ENCODE measurements at regions not wholly inside any gene's neighbourhood (a gene's known extent, or its start where the extent isn't known, plus 50 kb on each side); places are given as distances from the start of the nearest gene placed in this dataset.

DNA sequence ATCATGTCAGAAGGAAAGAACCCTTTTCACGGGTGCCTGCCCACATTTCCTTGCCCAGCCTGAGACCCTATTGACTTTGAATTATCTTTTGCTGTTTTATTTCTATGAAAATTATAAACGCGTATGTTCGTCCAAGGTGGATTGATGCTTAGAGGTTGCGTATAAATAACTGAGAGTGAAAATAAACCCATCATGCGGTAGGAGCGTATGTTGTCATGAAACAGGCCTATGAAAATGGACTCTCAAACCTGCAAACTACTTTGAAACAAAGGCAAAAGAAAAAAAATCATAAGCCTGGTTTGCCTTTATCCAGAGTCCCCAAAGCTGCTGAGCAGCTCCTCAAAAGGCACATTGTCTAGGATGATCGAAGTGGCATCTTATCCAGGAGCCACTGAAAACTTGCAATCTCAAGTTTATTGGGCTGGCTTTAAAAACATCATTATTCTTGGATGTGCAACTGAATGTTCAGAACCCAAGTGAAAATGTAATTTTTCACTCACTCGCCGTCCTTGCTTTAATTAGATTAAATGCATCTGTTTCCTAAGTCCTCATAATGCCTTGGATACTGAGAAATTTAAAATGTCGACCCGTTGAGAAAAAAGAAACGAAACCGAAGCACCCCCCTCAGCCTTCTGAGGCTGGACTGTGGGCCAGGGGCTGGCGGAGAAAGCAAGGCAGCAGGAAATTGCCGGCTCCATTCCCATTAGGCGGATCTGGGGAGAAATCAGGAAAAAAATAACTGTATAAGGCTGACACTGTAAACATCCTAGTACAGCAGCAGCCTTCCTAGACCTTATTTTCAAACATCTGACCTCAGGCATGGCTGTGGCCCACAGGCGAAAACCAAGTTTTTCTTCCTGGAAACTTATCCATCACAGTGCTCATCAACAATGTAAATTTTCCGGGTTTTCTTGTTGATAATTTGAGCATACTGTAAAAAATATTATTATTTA is 82.9 kb upstream of the PPARA start:
- no peak for DNase-seq

DNA sequence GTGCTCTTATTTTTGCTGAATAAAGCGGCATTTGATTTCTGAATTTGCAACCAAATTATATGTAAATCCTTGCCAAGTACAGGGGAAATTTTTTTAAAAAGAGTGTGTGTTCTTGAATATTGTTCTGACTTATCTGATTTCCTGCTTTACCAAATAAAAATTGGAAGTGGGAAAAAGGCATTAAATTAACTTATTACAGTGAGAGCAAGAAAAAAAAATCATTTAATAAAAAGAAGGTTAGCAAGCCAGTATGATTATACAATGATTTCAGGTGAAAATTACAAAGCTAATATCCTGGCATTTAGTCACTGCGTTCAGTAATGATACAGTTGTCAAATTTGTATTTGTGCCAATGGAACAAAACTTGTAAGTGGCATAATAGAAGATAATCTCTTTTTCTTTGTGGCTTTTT is 82.1 kb upstream of the PPARA start:
- no peak for DNase-seq

DNA sequence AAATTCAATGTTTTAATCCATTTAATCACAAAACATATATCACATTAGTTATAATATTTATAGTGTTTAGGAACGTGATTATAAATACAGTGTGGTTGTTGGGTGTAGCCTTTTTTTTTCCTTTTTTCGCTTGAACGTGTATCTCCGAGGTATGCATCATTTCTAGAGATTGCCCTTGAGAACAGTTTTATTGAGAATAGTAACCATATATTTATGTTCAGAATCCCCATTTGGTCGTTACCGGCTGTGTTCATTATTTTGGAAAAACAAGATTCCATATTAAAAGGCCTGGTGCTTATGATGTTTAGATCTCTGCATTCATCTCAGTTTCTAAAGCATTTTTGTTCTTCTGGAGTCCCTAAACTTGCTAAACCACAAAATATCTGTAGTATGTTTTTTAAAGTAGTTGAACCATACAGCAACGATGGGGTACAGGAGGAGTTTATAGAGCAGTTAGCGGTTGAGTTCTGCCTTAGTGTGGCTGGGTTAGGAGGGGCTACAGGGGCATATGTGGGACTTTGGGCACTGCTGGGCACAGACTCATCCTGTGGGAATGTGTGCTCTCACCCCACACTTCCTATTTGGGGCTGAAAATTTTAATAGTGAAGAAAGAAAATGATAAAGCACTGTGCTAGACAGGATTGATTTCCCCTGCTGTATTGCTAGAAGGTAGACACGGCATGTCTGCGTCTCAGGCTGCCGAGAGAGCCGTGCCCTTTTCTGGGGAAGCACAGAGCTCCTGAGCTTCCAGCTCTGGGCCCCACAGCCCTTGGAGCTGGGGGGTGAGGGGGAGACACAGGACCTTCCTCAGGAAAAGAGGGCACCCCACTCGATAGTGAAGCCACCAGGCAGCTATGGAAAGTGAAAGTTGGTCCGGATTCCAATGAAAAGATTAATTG is 81.5 kb upstream of the PPARA start:
- DNase-seq = peak; percentile 76

DNA sequence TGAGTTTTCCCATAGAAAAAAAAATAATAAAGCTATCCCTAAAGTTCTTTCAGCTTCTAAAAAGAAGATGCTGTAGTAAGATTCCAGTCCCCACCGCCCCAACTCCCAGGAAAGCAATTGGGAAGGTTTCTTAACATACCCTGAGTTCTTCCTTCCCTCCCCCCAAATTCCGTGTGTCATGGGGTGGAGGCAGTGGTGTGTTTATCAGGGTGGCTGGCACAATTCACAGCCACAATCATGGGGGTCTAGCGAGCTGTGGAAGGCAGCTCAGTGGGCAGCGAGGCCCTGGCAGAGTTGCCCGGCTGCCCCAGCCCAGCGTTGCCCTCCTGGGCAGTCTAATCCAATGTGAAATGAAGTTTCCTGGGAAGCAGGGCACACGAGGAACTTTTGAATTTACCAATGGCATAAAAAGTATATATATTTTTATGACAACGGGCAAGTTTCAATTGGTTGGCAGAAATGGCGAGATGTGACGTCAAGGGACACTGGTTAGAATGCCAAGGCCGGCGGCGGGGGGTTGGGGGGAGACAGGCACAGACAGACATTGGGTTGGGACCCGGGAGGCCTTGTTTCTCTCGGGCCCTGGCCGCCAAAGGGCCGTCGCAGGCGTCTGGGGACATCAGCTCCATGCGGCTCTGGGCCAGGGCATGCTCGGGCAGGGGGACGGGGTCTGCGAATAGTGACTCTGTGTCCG is 80.7 kb upstream of the PPARA start:
- DNase-seq = peak; percentile 94

DNA sequence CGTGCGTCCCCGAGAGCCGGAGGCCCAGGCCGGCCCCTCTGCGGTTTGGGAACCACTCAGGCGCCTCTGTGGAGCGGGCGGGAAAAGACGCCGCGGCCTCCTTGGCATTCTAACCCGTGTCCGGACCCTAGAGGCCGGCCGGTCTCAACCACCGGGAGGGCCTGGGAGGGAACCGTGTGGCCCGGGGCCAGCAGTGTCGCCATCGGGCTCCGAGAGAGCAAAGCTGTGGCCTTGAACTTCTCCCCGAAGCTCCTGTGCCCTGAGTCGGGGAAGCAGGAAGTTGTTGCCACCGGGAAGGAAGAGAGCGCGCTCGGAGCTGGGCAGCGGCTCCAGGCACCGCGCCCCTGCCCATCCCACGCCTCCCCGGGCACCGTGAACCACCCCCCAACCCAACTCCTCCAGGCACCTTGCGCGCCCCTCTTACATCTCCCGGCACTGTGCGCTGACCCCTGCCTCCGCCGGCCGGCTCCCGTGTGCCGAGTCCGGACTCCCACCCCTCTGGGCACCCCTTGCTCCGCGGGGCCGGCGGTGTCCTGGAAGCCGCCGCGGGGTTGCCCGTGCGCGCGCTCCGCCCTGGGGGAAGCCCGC is 80.0 kb upstream of the PPARA start:
- peak; percentile 19 for DNase-seq

DNA sequence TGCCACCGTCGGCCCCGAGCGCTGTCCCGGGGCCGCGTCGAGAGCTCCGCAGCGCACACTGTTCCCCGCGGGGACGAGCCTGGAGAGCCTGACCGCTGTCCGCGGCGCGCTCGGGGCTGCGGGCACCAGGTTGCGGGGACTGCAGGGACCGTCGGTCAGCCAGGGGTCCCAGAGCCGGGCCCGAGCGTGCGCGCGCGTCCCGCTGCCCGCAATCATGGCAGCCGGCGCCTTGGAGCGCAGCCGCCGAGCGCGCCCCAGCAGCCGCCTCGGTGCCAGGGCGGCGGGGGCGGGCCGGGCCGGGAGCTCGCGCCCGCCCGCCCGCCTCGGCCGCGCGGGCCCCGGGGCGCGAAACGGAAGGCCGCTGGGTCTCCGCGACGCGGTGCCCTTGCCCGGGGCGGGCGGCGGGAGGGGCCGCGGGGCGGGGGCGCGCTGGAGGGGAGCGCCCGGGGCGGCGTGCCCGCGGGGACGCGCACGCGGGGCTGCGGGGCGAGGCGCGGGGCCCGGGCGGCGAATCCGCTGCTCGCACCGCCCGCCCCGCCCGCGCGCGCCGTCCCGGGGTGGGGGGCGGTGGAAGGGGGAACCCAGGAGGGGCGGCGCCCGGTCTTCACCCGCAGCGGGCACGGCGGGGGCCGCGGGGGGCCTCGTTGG is 79.4 kb upstream of the PPARA start:
- peak; percentile 69 for DNase-seq

DNA sequence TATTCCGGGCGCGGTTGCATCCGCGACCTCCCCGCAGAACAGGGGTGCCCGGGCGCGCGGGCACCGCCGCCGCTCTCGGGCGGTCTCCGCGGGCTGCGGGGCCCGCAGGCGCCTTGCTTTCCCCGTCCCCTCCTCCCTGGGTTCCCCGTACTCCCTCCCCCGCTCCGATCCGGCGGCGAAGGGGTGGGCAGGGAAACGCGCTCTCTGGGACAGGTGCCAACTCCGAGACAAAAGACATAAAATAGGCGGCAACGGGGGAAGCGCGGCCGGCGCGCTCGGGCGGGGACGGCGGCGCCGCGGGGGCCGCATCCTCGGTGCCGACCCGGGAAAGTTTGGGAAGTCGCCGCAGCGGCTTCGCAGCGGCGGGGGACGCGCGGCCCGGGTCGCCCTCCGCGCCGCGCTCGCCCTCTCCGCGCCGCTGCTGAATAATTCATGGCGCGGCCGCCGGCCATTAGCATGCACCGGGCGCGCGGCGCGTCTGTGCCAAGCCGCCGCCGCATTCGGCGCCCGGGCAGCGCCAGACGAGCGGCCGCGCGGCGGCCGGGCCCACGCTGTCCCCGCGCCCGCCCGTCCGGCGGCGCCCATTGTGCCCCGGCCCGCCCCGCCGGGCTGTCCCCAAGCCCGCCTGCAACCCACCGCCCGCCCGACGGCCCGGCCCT is 78.7 kb upstream of the PPARA start:
- peak; percentile 72 for DNase-seq

DNA sequence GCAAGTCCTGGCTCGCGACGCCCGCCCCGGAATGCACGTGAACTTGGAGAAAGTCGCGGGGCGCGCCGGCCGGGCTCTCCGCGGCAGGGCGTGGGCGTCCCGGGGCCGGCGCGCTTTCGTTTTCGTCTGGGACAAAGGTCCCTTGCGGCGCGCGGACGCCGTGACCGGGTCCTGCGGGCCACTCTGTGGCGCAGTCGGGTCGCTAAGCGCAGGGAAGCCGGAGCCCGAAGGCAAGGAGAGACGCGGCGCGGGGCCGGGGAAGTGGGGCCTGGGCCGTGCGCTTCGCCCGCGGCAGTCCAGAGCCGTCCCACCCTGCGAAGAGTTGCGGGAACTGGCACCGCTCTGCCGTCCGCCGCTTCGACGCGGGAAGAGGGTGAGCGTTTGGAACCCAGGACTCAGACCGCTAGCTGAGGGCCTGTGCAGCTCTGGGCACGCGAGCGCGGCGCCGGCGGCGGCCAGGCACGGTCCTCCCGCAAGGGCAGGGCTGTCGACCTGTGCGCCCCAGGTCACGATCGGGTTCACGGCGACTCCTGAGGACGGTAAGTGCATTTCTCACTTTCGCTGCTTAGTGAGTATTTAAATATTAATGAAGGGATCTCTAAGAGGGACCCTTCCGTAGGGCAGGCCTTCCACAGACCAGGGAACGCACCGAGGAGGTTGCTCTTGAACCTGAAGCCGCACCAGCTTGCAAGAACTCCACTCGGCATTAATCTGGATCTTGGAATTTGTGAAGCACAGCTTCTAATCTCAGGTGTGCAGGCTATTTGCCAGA is 78.0 kb upstream of the PPARA start:
- DNase-seq = no peak

DNA sequence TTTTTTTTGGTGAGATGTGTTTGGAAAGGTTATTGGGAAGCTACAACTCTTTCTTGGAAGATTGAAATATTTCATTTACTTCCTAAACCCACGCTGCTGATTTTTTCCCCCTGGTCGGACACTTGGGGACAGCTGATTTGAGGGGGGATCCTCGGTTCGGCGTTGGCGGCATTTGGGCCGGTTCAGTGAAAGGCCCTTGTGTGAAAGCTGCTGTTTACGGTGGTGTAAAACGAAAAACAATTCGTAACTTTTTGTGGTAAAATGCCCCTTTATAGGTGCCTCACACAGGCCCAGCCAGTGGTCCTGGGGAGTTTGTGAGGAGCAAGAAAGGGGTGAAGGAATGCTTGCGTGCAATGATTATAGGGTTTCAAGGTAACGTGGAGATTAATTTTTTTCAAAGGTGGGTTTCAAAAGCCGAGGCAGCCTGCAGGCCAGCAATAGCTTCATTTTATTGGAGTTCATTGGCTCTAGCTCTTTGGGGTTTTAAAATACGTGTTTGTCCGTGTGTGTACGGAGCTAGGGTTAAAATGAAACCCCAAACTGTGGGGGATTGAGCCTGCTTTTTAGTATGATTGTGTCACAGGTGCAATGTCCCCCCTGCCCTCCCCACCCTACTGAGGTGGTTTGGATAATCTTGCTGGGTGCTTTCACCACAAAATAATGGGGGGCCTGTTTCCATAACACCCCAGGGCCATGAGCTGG is 77.2 kb upstream of the PPARA start:
- DNase-seq = no peak

DNA sequence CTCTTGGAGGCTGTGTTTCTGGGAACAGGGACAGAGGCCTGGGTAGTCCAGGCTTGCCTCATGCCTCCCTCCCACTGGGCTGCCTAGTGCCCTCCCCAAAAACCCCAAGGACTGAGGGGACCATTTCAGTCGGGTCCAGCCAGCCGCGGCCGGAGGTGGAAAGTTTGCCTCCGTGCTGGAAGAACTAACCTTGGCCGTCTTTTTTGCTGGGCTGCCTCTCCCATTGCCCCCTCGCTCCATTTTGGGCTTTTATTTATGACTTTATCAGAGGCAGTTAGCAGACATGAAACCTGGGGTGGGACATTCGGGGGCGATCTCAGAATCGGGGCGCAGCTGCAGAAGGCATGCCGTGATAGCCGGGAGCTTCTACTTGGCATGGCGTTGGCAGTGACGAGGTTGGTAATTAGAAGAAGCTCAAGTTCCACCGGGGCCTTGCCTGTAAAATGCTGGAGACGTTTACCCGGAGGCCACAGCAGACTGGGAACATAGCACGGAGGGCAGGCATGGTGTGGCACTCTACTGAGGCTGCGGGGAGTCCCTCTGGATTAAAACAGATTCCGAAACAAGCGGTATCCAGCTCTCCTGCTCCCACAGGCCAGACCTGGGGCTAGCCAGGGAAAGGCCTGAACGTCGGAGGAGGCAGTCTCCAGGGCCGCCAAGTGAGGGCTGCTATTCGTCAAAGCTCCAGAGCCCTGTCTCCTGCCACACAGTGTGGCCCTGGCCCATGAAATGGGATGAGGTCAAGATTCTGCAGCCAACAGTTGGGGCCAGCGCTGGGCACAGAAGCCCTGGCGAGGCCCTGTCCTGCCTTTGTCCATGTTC is 76.4 kb upstream of the PPARA start:
- DNase-seq = no peak

DNA sequence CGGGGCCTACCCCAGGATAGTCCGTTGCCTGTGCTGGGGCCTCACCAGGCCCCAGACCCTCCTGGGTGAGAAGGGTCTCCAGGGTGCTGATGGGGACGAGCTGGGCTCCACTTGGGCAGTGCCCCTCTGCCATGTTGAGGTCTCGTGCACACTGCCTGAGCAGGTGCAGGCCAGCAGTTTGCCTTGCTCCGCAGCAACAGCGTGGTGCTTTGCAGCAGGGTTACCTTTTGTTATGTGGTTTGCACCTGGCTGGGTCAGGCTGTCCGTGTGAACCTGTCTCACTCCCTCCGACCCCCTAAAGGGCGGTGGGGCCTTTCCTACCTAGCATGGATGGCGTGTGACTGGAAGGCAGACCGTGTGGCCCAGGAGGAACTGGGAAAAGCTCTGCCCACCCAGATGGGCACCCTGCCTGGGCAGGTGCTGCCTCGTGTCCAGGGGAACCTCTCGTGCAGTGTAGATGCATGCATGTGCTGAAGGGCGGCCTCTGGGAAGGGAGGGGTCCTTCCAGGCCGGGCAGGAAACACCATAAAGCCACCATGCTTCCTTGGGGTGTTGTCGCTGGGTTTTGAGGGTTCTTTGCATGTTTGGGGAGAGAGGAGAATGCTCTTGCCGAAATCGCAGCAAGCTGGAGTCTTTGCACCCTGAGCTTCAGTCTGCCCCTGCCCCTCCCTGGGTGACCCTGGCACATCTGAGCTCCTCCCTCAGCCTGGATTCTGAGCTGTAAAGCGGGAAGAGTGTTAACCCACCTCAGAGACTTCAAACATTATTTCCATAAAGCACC is 75.4 kb upstream of the PPARA start:
- DNase-seq = no peak

DNA sequence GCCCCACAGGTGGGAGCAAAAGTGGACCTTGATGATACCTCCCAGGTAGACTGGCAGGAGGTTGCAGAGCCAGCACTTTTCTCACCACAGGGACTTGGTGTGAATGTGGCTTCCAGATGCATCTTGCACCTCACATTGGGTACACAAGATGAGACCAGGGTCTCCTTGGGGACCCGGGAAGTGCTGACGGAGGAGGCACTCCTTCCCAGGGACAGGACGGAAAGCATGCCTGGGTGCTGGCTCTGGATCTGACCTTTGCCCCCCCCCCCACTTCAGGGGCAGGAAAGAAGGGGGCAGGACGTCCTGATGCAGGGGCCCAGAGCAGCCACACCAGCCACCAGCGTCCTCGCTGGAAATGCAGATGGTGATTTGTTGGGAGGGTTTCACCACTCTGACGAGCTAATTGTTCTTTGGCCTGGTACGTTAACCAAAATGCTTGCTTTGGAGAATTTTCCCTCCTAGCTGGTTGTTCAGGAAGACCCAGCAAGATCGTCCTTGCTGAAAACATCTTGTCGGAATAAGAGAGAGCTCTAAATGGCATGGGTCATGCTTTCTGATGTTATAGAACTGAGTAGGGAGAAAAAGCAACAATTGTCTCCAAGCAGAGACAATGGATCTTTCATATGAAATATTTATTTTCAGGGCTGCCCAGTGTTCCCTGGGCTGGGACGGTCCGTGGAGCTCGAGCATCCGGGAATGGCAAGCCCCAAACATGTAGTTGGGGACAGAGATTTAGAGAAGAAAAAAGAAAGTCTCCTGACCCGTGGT is 74.4 kb upstream of the PPARA start:
- no peak for DNase-seq

DNA sequence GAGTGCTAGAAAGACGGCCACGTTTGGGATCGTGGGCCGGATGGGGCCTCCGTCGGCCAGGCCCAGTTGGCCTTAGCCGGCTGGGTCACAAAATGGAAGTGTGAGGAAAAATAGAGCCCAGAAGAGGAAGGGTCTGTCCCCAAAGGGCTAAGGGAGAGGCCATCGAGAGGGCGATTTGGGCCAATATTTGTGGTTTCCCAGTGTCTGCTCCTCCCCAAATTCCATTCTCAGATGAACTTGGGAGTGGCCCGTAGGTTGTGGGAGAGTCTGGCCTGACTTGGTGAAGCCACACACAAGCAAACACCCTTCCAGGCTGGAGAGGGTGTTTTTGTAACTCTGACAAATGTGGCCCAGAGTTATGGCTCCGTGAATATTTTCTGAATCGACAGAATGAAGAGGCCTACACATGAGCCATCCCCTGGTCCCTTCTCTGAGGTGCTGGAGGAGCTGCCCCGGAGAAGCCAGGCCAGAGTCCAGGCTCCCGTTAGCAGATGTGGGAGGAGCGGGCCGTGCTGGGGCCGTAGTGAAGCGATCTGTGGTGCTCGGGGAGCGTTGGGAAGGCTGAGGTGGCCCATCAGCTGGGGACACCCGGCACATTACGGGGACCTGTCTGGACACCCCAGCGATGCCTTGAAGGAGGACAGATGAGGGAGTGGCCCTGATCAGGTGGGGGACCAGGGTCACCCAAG is 73.5 kb upstream of the PPARA start:
- peak; percentile 50 for DNase-seq

DNA sequence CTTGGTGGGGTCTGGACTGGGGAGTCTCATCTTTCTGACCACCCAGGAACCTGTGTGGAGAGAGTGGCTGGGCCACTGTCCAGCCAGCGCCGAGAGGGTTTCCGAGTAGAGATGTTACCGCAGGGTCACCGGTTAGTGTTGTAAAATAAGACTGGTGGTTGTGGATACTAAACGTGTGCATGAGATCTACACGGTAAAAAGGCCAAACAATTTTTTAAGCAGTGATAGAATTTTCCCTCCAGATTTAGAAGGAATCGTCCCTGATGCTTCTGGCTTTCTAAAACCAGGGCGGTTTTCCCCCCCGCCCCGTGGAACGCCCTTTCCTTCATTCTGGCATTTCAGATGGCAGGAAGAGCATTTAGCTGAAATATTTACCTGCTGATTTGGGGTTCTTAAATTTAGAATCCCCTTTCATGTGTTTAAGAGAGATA is 72.6 kb upstream of the PPARA start:
- no peak for DNase-seq

DNA sequence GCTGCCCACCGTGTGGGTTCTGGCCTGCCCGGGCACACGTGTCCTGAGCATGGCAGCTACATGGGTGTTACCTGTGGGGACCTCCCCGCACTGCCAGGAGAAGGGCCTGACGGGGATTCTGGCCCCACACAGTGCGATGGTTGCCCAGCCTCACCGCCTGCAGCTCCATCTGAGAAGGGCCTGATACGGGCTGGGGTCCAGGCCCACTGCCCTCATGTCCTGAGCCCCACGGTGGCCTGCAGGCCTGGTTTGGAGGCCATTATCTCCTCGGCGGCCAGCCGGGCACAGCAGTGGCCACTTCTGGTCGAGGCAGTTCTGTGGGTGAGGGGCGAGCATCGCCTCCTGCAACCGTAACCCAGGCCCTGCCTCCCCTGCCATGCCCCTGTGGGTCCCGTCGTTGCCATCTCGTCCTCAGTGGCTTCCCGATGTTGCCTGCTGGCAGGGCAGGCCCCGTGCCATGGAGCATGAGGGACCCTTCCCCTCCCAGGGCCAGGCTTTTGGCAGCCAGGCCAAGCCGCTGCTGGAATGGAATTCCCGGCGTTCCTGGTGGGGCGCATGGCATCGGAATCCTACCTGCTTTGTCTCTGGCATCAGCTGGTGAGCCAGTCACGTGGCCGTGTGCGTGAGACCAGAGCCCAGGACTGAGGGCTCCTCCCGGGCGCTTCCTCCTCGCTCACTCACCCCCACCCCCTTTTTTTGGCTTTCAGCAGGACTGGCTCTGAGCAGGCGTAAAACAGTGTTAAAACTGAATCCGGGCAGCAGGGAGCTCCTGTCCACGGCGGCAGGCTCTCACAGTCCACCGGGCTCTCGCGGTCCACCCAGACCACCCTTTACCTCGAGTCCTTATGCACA is 71.9 kb upstream of the PPARA start:
- peak; percentile 55 for DNase-seq

Data from kidney glomerular epithelial cell (primary cell).